PFSK-1 (cell line): ENCODE measurements at regions not wholly inside any gene's neighbourhood (a gene's known extent, or its start where the extent isn't known, plus 50 kb on each side); places are given as distances from the start of the nearest gene placed in this dataset.

Experiments used
- FOXP2 ChIP-seq: optimal IDR thresholded peaks from 2 replicates; pipeline ENCODE3; 2011; ENCODE audit warnings: borderline replicate concordance, control low read depth, inconsistent platforms; ENCODE audit not compliant: insufficient read depth; ENCODE audit errors: extremely low read length, extremely low read depth
- POLR2AphosphoS5 ChIP-seq: IDR thresholded peaks from 2 replicates; pipeline ENCODE4 v1.6.1; 2012; ENCODE audit warnings: low read depth, mild to moderate bottlenecking, control low read depth, low read length, moderate library complexity
- REST ChIP-seq, 2 experiments: IDR thresholded peaks; 2 replicates each; pipeline versions ENCODE4 v1.6.1 to v1.8.0; 2011 to 2012; ENCODE audit warnings: low read depth in 2 of 2, low read length in 2 of 2, control low read depth in 1 of 2, inconsistent platforms in 1 of 2, mild to moderate bottlenecking in 1 of 2, moderate library complexity in 1 of 2; ENCODE audit not compliant: insufficient read depth in 1 of 2
- SIN3A ChIP-seq: IDR thresholded peaks from 2 replicates; pipeline ENCODE4 v1.6.1; 2012; ENCODE audit warnings: mild to moderate bottlenecking, low read length, moderate library complexity, borderline replicate concordance; ENCODE audit not compliant: insufficient read depth
- TAF1 ChIP-seq: IDR thresholded peaks from 2 replicates; pipeline ENCODE4 v1.6.1; 2012; ENCODE audit warnings: low read length, control low read depth, borderline replicate concordance; ENCODE audit not compliant: insufficient read depth

DNA sequence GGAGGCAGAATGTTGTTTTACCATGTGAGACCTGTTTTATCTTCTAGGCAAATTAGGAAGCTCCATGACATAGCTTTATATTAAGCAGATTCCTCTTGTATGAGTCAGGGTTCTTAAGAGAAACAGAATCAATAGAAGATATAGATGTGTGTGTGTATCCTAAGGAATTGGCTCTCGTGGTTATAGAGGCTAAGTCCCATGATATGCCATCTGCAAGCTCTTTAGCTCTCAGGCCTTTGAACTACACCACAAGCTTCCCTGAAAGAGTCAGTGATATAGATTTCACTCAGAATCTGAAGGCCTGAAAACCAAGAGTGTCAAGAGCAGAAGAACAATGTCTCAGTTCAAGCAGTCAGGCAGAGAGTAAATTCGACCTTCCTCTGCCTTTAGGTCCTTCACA lies 365.8 kb upstream of the ZNF608 start:
- TF ChIP-seq SIN3A = no peak
- no peak for TF ChIP-seq REST (IDR thresholded peaks at IDR 0.05; ENCODE audit: insufficient read depth in 1 of 2, low read depth in 2 of 2, low read length in 2 of 2)
- no peak for TF ChIP-seq TAF1
- no peak for TF ChIP-seq POLR2AphosphoS5
- no peak for TF ChIP-seq FOXP2
